ENCODE measurements at regions not wholly inside any gene's neighbourhood (a gene's known extent, or its start where the extent isn't known, plus 50 kb on each side); places are given as distances from the start of the nearest gene placed in this dataset.

GRCh38 chr15:66882251-66883020 is 180.4 kb downstream of the SMAD6 start:
- Mint-ChIP-seq H3K4me3 (no peak overlapping the region), H3K4me1 (peaks cover 54% of the 10 kb centered on the region), H3K9me3 (peaks cover 11% of the 10 kb centered on the region), H3K27ac (no peak overlapping the region), H3K36me3 (ENCODE audit: low read depth) (no peaks in the 10 kb centered on the region), H3K27me3 (ENCODE audit: low read depth, poor library complexity) (peaks cover 8% of the 10 kb centered on the region)
- TF ChIP-seq, protein P1, sequence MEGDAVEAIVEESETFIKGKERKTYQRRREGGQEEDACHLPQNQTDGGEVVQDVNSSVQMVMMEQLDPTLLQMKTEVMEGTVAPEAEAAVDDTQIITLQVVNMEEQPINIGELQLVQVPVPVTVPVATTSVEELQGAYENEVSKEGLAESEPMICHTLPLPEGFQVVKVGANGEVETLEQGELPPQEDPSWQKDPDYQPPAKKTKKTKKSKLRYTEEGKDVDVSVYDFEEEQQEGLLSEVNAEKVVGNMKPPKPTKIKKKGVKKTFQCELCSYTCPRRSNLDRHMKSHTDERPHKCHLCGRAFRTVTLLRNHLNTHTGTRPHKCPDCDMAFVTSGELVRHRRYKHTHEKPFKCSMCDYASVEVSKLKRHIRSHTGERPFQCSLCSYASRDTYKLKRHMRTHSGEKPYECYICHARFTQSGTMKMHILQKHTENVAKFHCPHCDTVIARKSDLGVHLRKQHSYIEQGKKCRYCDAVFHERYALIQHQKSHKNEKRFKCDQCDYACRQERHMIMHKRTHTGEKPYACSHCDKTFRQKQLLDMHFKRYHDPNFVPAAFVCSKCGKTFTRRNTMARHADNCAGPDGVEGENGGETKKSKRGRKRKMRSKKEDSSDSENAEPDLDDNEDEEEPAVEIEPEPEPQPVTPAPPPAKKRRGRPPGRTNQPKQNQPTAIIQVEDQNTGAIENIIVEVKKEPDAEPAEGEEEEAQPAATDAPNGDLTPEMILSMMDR (IDR thresholded peaks at IDR 0.05), result no peak
- no peak for DNase-seq

DNA sequence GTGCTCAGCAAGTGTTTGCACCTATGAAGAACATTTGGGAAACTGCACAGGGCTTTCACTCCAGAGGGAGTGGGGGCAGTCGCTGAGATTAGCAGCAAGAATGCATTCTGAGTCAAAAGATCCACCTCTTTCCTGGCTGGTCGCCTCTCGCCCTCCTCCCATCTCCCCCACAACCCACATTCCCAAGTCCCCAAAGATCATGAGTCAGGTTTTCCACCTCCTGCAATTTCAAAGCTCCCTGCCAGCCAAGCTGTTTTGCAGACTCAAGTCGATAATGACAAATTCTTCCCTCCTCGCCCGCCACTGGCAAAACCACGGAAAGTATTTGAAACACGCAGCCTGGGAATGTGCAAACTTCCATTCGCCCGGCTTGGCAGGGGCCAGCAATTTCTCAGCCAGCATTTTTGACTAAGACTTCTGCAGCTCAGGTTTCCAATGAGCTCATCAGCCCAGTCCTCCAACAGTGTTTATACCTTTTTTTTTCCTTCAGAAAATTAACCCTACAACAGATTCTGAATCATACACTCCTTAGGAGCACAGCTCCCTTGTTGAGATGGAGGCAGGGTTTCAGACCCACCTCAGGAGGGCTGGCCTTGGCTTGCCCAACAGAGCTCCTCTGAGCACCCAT is 181.4 kb downstream of the SMAD6 start:
- H3K9me3 Mint-ChIP-seq, result peaks cover 21% of the 10 kb centered on the region
- H3K4me3 Mint-ChIP-seq, result peak overlapping the region; percentile 45
- H3K4me1 Mint-ChIP-seq, result peaks cover 44% of the 10 kb centered on the region
- peaks cover 8% of the 10 kb centered on the region for H3K36me3 Mint-ChIP-seq (ENCODE audit: low read depth)
- DNase-seq, result peak; percentile 45
- TF ChIP-seq, protein P1 (IDR thresholded peaks at IDR 0.05), result no peak
- H3K27ac Mint-ChIP-seq, result peak overlapping the region; percentile 62
- H3K27me3 Mint-ChIP-seq (ENCODE audit: low read depth, poor library complexity), result peaks cover 8% of the 10 kb centered on the region

DNA sequence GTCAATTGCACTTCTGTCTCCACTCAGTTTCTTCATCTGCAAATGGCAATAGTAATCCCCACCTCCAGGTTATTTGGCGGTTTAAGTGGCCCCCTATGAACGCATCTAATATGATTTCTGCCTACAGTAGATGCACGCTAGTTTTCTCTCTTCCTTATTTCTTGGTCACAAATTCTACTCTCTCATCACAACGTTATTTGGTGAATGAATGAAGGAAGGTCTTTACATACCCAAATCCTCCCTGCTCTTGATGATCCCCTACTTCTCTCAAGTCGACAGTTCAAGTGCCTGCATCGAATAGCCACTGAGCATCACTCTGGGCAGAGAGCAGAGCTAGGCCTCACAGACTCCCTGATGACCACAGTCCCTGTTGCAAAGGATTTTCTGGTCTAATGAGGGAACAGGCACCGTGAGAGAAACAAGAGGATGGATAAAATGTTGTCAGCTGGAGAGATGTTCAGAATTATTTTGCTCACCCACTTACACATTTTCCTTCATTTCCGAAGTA is 181.2 kb upstream of the SMAD3 start:
- no peak overlapping the region for H3K4me3 Mint-ChIP-seq
- peaks cover 36% of the 10 kb centered on the region for H3K4me1 Mint-ChIP-seq
- no peak overlapping the region for H3K27ac Mint-ChIP-seq

DNA sequence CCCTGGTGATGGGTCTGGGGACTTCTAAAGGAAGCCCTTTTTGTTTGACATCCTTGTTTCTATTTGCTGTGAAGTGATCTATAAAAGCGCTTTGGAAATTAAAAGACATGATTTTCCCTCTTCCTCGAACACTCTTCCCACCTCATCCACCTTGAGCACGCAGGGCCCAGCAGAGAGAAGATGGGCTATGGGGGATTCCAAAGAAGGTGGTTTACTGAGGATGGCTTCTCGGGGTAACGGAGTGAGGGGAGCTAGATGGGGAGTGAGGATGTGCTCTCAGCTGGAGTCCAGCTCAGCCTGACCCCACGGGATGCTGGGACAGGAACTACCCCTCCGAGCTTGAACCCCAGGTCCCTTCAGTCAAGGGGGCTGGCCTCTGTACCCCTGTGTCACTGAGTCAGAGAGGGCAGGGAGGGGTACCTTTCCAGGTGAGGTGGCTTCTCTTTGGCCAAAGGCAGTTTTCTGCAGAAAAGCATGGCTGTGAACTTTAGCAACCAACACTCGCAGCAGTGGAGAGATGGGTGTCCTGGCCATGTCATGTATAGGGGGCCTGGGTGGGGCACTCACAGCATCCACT is 180.7 kb upstream of the SMAD3 start:
- peaks cover 8% of the 10 kb centered on the region for H3K36me3 Mint-ChIP-seq (ENCODE audit: low read depth)
- DNase-seq, result no peak
- H3K9me3 Mint-ChIP-seq, result peaks cover 34% of the 10 kb centered on the region
- TF ChIP-seq, protein P1 (IDR thresholded peaks at IDR 0.05), result no peak
- H3K4me1 Mint-ChIP-seq, result peaks cover 36% of the 10 kb centered on the region
- H3K27ac Mint-ChIP-seq, result no peak overlapping the region
- H3K4me3 Mint-ChIP-seq, result no peak overlapping the region
- H3K27me3 Mint-ChIP-seq (ENCODE audit: low read depth, poor library complexity), result peaks cover 6% of the 10 kb centered on the region

More for the DNA sequence above, 181.2 kb upstream of the SMAD3 start:
- peaks cover 28% of the 10 kb centered on the region for H3K9me3 Mint-ChIP-seq
- H3K27me3 Mint-ChIP-seq (ENCODE audit: low read depth, poor library complexity), result peaks cover 8% of the 10 kb centered on the region
- DNase-seq, result no peak
- TF ChIP-seq, protein P1 (IDR thresholded peaks at IDR 0.05), result no peak
- H3K36me3 Mint-ChIP-seq (ENCODE audit: low read depth), result peaks cover 8% of the 10 kb centered on the region

DNA sequence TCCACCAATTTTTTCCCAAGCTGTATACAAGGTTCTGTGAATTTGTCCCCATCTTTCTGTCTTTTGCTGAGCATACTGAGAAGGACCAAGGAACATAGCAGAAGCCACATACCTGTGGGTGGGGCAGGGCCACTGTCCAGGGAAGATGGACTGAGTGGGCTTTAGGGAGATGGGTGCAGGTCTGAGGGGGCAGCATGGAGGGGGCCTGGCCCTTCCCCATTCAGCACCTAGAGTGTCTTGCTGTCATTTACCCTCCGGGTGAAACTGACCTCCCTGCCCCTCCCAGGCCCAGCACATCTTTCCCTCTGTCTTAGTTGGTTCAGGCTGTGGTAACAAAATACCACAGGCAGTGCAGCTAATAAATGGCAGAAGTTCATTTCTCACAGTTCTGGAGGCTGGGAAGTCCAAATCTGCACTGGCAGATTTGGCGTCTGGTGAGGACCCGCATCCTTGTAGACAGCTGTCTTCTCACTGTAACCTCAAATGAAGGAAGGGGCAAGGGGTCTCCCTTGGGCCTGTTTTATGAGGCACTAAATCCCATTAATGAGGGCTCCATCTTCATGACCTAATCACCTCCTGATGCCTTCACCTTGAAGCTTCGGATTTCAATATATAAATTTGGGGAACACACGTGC is 180.0 kb upstream of the SMAD3 start:
- no peak for DNase-seq
- Mint-ChIP-seq H3K27me3 (ENCODE audit: low read depth, poor library complexity) (peaks cover 6% of the 10 kb centered on the region), H3K36me3 (ENCODE audit: low read depth) (peaks cover 8% of the 10 kb centered on the region), H3K4me1 (peaks cover 36% of the 10 kb centered on the region), H3K27ac (no peak overlapping the region), H3K4me3 (no peak overlapping the region), H3K9me3 (peaks cover 39% of the 10 kb centered on the region)
- TF ChIP-seq, protein P1 (IDR thresholded peaks at IDR 0.05), result no peak

Measured in nephron progenitor cell (in vitro differentiated cells).